Spleen (tissue), 7 donors: ENCODE measurements at regions not wholly inside any gene's neighbourhood (a gene's known extent, or its start where the extent isn't known, plus 50 kb on each side); places are given as distances from the start of the nearest gene placed in this dataset.

Experiments
- CTCF ChIP-seq, 11 experiments: fragments of 200-600 bp in 7 of 11; fragments of 450-650 bp in 4 of 11; sonication (generic) in 4 of 11; IDR thresholded peaks in 8 of 11; conservative IDR thresholded peaks in 3 of 11; 1 replicate in 7 of 11; 2 replicates in 4 of 11; pipeline versions ENCODE4 v1.4.0 to v1.8.0; 2016 to 2021; ENCODE audit warnings: antibody characterized with exemption in 11 of 11, inconsistent platforms in 4 of 11, mild to moderate bottlenecking in 1 of 11
- POLR2A ChIP-seq, 3 donors: fragments of 450-650 bp; IDR thresholded peaks; one replicate each; pipeline ENCODE4 v1.5.1; 2017; ENCODE audit warnings: antibody characterized with exemption in 3 of 3, mild to moderate bottlenecking in 1 of 3
- donor health status: DM: no; HTN: no; CAD: no; lungs with moderate emphysema.
- donor health status: DM: no; HTN: no; CAD: no.
- donor health status: DM: no; HTN: no; CAD: no.

GRCh38 chr12:130026608-130027176 lies 122.9 kb upstream of the TMEM132D start:
- peak in 6 of 11 experiments; percentile 10 to 55 (median 43) for TF ChIP-seq CTCF (IDR thresholded peaks at IDR 0.05 in 8 of 11, conservative IDR thresholded peaks at IDR 0.05 in 3 of 11)
- no peak for TF ChIP-seq POLR2A (IDR thresholded peaks at IDR 0.05)
